LNCaP clone FGC (cell line): ENCODE measurements at regions not wholly inside any gene's neighbourhood (a gene's known extent, or its start where the extent isn't known, plus 50 kb on each side); places are given as distances from the start of the nearest gene placed in this dataset.

Source experiments
- DNase-seq: peaks from one replicate; pipeline ENCODE4 v3.0.0-alpha.2; 2011; ENCODE audit warnings: low read depth
- H3K4me3 ChIP-seq: 2 replicates; pipeline ENCODE4 v1.5.1; 2011; ENCODE audit warnings: mild to moderate bottlenecking, low read depth, low read length, control low read depth
- CTCF ChIP-seq: IDR thresholded peaks from 2 replicates; pipeline ENCODE4 v1.5.1; 2012; ENCODE audit warnings: mild to moderate bottlenecking; ENCODE audit not compliant: control insufficient read depth, insufficient read depth; ENCODE audit errors: extremely low read depth

DNA sequence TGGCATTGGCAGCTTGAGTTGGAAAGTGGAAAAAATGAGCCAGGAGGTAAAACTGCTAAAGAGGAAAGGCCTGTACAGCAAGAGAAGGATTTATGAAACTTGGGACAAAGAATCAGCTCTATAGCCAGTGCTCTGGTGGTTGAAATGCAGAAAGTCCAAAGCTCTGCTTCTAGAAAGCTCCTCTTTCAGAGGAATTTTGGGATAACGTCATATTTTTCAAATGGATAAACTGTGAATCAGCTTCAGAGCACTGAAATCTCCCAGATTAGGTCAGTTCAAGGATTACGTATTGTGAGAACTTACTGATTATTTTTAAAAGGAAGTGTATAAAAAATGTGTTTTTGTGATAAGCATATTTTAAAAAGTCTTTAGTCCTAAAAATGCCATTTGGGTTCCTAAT, 203.1 kb upstream of the CNOT2 start:
- no peak for TF ChIP-seq CTCF
- DNase-seq: no peak

DNA sequence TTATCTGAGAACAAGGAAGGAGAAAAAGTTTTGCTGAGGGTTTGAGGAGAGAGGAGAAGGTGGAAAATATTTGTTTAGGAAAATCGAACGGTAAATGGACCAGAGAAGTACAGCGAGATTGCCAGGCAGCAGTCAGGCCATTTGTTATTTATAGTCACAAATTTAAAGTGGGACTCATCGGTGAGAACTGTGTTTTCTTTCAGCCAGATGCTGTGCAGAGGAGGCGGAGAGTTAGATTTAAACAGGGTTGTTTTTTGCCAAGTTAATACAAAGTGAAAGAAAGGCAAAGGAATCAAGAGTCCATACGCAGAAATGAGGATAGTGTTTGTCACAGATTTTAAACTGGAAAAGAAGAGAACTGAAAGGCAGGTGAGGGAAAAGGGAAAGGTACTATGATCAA, 200.6 kb upstream of the CNOT2 start:
- TF ChIP-seq CTCF: no peak
- H3K4me3 ChIP-seq: no peak overlapping the region
- no peak for DNase-seq

More for the DNA sequence above, 203.1 kb upstream of the CNOT2 start:
- H3K4me3 ChIP-seq: no peak overlapping the region

DNA sequence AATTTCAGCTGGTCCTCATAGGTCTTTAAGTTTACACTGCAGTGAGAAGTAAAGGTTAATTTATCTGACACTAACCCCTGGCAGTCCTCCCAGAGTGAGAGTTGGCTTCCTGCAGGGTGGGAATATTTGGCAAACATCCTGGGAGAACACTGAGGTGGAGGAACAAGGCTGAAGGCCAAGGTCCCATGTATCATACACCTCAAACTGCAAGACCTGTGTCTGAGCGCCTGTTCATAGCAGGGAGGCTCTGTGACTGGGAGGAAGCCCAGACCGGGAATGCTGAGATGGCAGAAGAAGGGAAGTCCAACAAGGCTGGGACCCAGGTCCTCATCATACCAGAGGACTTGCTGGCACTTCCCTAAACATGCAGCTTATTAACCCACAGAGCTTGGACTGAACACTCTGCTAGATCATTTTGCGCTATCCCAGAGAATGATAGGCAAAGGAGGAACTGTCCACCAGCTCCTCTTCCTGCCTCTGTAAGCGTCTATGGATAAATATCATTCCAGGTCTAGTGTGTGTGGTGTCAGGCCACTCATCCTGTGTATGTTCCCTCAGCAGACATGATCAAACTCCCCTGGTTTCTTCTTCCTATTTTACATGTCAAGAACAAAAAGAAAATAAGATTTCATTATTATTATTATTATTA, 199.6 kb upstream of the CNOT2 start:
- no peak for DNase-seq
- no peak for TF ChIP-seq CTCF
- no peak overlapping the region for H3K4me3 ChIP-seq

- DNase-seq: no peak
- no peak overlapping the region for H3K4me3 ChIP-seq
- TF ChIP-seq CTCF: no peak
Observed at GRCh38 chr12:70044167-70044566, 199.1 kb upstream of the CNOT2 start.

- no peak for TF ChIP-seq CTCF
- no peak for DNase-seq
- no peak overlapping the region for H3K4me3 ChIP-seq
Observed at GRCh38 chr12:70045036-70045435, 198.2 kb upstream of the CNOT2 start.

- no peak for DNase-seq
- no peak for TF ChIP-seq CTCF
- H3K4me3 ChIP-seq: no peak overlapping the region
Observed at GRCh38 chr12:70045514-70045913, 197.7 kb upstream of the CNOT2 start.
